GM21390 (cell line): ENCODE measurements at regions not wholly inside any gene's neighbourhood (a gene's known extent, or its start where the extent isn't known, plus 50 kb on each side); places are given as distances from the start of the nearest gene placed in this dataset.

Experiments used
- ATAC-seq: cut with Tn5 transposase; IDR thresholded peaks from one replicate; pipeline ENCODE4 v1.9.1; 2021; ENCODE audit not compliant: unreplicated experiment

- no peak for ATAC-seq
These were observed 196.2 kb downstream of the ADSS2 start for GRCh38 chr1:244255426-244255965.

- no peak for ATAC-seq
These were observed 195.5 kb downstream of the ADSS2 start for GRCh38 chr1:244256086-244256676.

- no peak for ATAC-seq
These were observed 187.5 kb downstream of the ADSS2 start for GRCh38 chr1:244264163-244264562.

- ATAC-seq, result no peak
These were observed 186.2 kb downstream of the ADSS2 start for GRCh38 chr1:244265507-244265906.

- no peak for ATAC-seq
These were observed 182.5 kb downstream of the ADSS2 start for GRCh38 chr1:244269169-244269568.

GRCh38 chr1:244271004-244271403, 180.7 kb downstream of the ADSS2 start:
- no peak for ATAC-seq

GRCh38 chr1:244271691-244272308, 179.9 kb downstream of the ADSS2 start:
- no peak for ATAC-seq

- peak; percentile 95 for ATAC-seq
These were observed 179.0 kb downstream of the ADSS2 start for GRCh38 chr1:244272471-244273261.

GRCh38 chr1:244273262-244273844, 178.4 kb downstream of the ADSS2 start:
- ATAC-seq, result no peak

GRCh38 chr1:244273845-244274619, 177.7 kb downstream of the ADSS2 start:
- no peak for ATAC-seq

- no peak for ATAC-seq
These were observed 175.1 kb downstream of the ADSS2 start for GRCh38 chr1:244276646-244277045.

GRCh38 chr1:244280201-244280600, 171.5 kb downstream of the ADSS2 start:
- no peak for ATAC-seq

- ATAC-seq, result no peak
These were observed 170.8 kb downstream of the ADSS2 start for GRCh38 chr1:244280859-244281258.

GRCh38 chr1:244283772-244284171, 167.9 kb downstream of the ADSS2 start:
- no peak for ATAC-seq

- ATAC-seq, result no peak
These were observed 167.0 kb downstream of the ADSS2 start for GRCh38 chr1:244284641-244285156.

- ATAC-seq, result no peak
These were observed 165.4 kb downstream of the ADSS2 start for GRCh38 chr1:244286341-244286740.

GRCh38 chr1:244287726-244288125, 164.0 kb downstream of the ADSS2 start:
- ATAC-seq, result no peak

GRCh38 chr1:244288663-244289062, 163.0 kb downstream of the ADSS2 start:
- no peak for ATAC-seq

GRCh38 chr1:244289991-244290785, 161.5 kb downstream of the ADSS2 start:
- ATAC-seq, result no peak
